ENCODE measurements at regions not wholly inside any gene's neighbourhood (a gene's known extent, or its start where the extent isn't known, plus 50 kb on each side); places are given as distances from the start of the nearest gene placed in this dataset.

DNA sequence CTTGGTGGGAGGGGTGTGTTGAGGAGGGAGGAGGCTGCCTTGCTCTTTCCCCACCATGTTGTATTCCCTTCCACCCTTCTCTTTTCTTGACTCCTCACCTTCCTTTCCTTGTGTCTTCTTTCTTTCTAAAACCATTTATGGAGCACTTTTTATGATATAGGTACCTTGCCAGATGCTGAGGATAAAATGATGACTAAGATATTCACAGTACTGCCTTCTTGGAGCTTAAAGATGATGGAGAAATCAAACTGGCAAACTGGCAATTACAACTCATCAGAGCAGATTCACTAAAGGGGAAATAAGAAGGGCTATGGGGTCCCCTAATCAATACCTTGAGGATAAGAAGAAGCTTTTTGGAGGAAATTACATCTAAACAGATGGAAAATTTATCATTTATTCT lies 273.2 kb upstream of the MEF2C start:
- Mint-ChIP-seq H3K4me1 (no peaks in the 10 kb centered on the region), H3K27me3 (no peaks in the 10 kb centered on the region), H3K4me3 (no peak overlapping the region), H3K27ac (no peak overlapping the region), H3K9me3 (no peaks in the 10 kb centered on the region), H3K36me3 (no peaks in the 10 kb centered on the region)
- DNase-seq: no peak

GRCh38 chr5:89147031-89147430 lies 264.0 kb upstream of the MEF2C start:
- no peaks in the 10 kb centered on the region for H3K36me3 Mint-ChIP-seq
- no peak overlapping the region for H3K27ac Mint-ChIP-seq
- H3K9me3 Mint-ChIP-seq: no peaks in the 10 kb centered on the region
- H3K27me3 Mint-ChIP-seq: no peaks in the 10 kb centered on the region
- DNase-seq: no peak
- no peaks in the 10 kb centered on the region for H3K4me1 Mint-ChIP-seq
- H3K4me3 Mint-ChIP-seq: no peak overlapping the region

GRCh38 chr5:89137148-89137547 lies 254.2 kb upstream of the MEF2C start:
- Mint-ChIP-seq H3K4me3 (no peak overlapping the region), H3K36me3 (no peaks in the 10 kb centered on the region), H3K27ac (no peak overlapping the region), H3K27me3 (no peaks in the 10 kb centered on the region), H3K4me1 (no peaks in the 10 kb centered on the region), H3K9me3 (no peaks in the 10 kb centered on the region)
- DNase-seq: no peak

DNA sequence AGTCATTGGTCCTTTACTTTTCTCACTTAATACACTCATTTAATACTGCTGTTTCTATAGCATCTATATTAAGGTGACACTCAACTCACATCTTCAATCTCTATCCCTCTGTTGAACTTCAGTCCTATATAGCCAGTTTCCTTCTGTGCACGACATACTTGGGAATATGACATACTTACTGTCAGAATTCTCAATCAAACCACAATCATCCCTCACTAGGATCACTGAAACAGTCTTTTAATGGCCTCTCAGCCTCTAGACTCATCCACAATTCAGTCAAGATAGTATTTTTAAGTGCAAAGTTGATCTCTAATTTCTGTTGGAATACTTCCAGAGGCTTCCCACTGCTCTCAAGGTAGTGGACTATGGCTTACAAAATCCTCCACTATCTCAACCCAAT lies 251.0 kb upstream of the MEF2C start:
- DNase-seq: no peak
- Mint-ChIP-seq H3K36me3 (no peaks in the 10 kb centered on the region), H3K9me3 (no peaks in the 10 kb centered on the region), H3K4me3 (no peak overlapping the region), H3K4me1 (no peaks in the 10 kb centered on the region), H3K27ac (no peak overlapping the region), H3K27me3 (no peaks in the 10 kb centered on the region)

DNA sequence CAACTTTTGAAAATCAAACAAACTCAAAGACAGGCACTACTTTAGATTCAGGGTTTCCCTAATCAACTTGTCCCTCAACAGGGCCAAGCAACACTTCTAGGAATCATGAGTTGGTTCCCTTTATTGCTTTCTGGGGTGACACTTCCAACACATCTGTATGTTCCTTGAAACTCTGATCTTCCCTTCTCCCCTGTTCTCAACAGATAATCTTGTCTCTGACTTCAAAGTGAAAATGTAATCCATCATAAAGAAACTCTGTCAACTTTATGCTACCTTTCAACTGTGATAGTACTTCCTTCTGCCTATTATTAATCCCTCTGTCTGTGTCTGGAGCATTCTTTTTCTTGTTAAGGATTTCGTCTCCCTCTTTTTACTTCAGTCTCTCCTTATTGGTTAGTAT lies 250.1 kb upstream of the MEF2C start:
- Mint-ChIP-seq H3K9me3 (no peaks in the 10 kb centered on the region), H3K4me3 (no peak overlapping the region), H3K4me1 (peaks cover 3% of the 10 kb centered on the region), H3K27me3 (no peaks in the 10 kb centered on the region), H3K36me3 (no peaks in the 10 kb centered on the region), H3K27ac (no peak overlapping the region)
- DNase-seq: no peak

- DNase-seq: no peak
- H3K4me3 Mint-ChIP-seq: no peak overlapping the region
- H3K9me3 Mint-ChIP-seq: no peaks in the 10 kb centered on the region
- H3K27ac Mint-ChIP-seq: no peak overlapping the region
- no peaks in the 10 kb centered on the region for H3K27me3 Mint-ChIP-seq
- no peaks in the 10 kb centered on the region for H3K36me3 Mint-ChIP-seq
- peaks cover 3% of the 10 kb centered on the region for H3K4me1 Mint-ChIP-seq
Measured at GRCh38 chr5:89130851-89131250, 247.9 kb upstream of the MEF2C start.

DNA sequence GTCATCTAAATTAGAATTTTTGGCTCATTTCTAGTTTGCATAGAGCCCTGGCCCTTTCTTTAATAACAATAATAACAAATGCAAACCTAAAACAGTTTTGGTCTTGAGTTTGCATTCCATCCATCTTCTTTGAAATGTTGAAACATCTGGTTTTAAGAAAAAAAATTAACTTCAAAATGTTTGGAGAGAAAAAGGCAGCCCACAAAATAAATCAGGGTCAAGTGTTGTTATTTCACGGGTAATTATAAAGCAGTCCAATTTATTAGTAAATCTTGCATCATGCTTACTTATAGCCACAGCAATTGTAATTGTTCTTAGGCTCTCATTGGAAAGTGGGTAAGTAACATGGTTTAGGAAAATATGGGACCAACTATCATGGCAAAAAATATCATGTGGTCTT lies 247.0 kb upstream of the MEF2C start:
- Mint-ChIP-seq H3K4me1 (peaks cover 3% of the 10 kb centered on the region), H3K9me3 (no peaks in the 10 kb centered on the region), H3K4me3 (no peak overlapping the region), H3K27ac (no peak overlapping the region), H3K36me3 (no peaks in the 10 kb centered on the region), H3K27me3 (no peaks in the 10 kb centered on the region)
- DNase-seq: no peak

- no peaks in the 10 kb centered on the region for H3K27me3 Mint-ChIP-seq
- DNase-seq: no peak
- no peaks in the 10 kb centered on the region for H3K36me3 Mint-ChIP-seq
- H3K4me3 Mint-ChIP-seq: no peak overlapping the region
- no peaks in the 10 kb centered on the region for H3K9me3 Mint-ChIP-seq
- peaks cover 3% of the 10 kb centered on the region for H3K4me1 Mint-ChIP-seq
- no peak overlapping the region for H3K27ac Mint-ChIP-seq
Measured at GRCh38 chr5:89128906-89129625, 246.1 kb upstream of the MEF2C start.

GRCh38 chr5:89128092-89128491 lies 245.1 kb upstream of the MEF2C start:
- Mint-ChIP-seq H3K4me3 (no peak overlapping the region), H3K4me1 (peaks cover 3% of the 10 kb centered on the region), H3K9me3 (no peaks in the 10 kb centered on the region), H3K36me3 (no peaks in the 10 kb centered on the region), H3K27ac (no peak overlapping the region), H3K27me3 (no peaks in the 10 kb centered on the region)
- DNase-seq: no peak

GRCh38 chr5:89127191-89127590 lies 244.2 kb upstream of the MEF2C start:
- Mint-ChIP-seq H3K27ac (no peak overlapping the region), H3K4me1 (peaks cover 3% of the 10 kb centered on the region), H3K4me3 (no peak overlapping the region), H3K9me3 (no peaks in the 10 kb centered on the region), H3K27me3 (no peaks in the 10 kb centered on the region), H3K36me3 (no peaks in the 10 kb centered on the region)
- no peak for DNase-seq

DNA sequence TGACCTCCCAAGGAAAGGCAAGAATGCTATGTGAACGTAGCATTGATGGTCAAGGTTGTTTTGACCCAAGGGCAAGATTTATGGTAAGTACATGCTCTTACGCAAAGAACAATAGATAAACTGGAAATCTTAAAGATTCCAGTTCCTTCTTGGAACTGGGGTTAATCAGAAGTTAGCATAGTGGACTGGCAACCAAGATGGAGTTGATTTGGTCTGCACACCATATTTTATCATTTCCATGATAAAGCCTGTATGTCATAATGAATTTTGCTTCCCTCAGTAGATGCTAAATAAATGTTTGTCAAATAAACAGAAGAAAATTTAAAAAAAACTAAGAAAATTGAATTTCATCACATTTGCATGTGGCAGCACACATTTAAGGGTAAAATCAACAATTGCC lies 242.4 kb upstream of the MEF2C start:
- H3K4me3 Mint-ChIP-seq: no peak overlapping the region
- H3K27me3 Mint-ChIP-seq: no peaks in the 10 kb centered on the region
- H3K36me3 Mint-ChIP-seq: no peaks in the 10 kb centered on the region
- no peaks in the 10 kb centered on the region for H3K9me3 Mint-ChIP-seq
- DNase-seq: no peak
- H3K4me1 Mint-ChIP-seq: peaks cover 3% of the 10 kb centered on the region
- no peak overlapping the region for H3K27ac Mint-ChIP-seq

GRCh38 chr5:89123581-89123980 lies 240.6 kb upstream of the MEF2C start:
- no peaks in the 10 kb centered on the region for H3K9me3 Mint-ChIP-seq
- no peak for DNase-seq
- peaks cover 3% of the 10 kb centered on the region for H3K4me1 Mint-ChIP-seq
- no peaks in the 10 kb centered on the region for H3K36me3 Mint-ChIP-seq
- H3K4me3 Mint-ChIP-seq: no peak overlapping the region
- no peaks in the 10 kb centered on the region for H3K27me3 Mint-ChIP-seq
- no peak overlapping the region for H3K27ac Mint-ChIP-seq

DNA sequence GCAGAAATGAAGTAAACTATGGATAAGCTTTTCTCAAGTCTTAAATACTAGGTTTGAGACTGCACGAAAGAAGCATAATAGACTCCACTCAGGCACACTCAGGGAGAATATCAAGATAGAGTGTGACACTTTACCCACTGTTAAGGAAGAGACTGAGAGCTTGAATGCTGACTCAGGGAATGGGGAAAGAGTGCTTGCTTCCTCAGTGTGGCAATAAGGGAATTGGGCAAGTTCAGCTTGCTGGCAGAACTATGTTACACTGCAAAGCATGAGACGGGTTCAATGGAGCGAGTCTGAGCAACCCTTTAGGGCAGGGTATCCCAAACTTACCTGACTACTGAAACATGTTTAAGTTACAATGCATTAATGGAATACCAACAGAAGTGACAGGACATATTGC lies 237.7 kb upstream of the MEF2C start:
- Mint-ChIP-seq H3K4me1 (no peaks in the 10 kb centered on the region), H3K27me3 (no peaks in the 10 kb centered on the region), H3K27ac (no peak overlapping the region), H3K9me3 (no peaks in the 10 kb centered on the region), H3K36me3 (no peaks in the 10 kb centered on the region), H3K4me3 (no peak overlapping the region)
- DNase-seq: no peak

DNA sequence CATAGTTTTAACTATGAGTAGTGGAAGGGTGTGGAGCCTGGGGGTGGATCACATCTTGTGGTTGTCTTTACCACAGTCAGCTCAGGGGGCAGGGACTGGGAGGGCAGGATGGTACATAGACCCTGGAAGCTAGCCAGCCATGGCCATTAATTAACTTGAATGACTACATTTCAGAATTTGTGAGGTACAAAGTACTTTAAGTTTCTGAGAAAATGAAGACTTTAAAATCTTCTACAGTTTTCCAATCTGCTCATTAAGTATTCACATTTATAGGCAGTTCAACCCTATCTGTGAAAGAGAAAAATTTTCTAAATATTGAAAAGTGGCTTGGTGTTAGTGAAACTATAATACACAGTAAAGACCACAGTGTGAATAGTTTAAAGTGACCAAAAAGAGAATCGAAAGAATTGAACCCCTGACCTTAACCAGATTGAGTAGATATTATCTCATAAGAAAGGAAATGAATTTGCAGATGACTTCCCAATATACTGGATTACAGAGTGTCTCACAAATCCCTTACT lies 234.2 kb upstream of the MEF2C start:
- Mint-ChIP-seq H3K27ac (no peak overlapping the region), H3K4me3 (no peak overlapping the region), H3K36me3 (no peaks in the 10 kb centered on the region), H3K4me1 (no peaks in the 10 kb centered on the region), H3K9me3 (no peaks in the 10 kb centered on the region), H3K27me3 (no peaks in the 10 kb centered on the region)
- no peak for DNase-seq

GRCh38 chr5:89110916-89111646 lies 228.1 kb upstream of the MEF2C start:
- H3K36me3 Mint-ChIP-seq: no peaks in the 10 kb centered on the region
- H3K27ac Mint-ChIP-seq: no peak overlapping the region
- peaks cover 2% of the 10 kb centered on the region for H3K9me3 Mint-ChIP-seq
- no peak for DNase-seq
- no peaks in the 10 kb centered on the region for H3K27me3 Mint-ChIP-seq
- H3K4me3 Mint-ChIP-seq: no peak overlapping the region
- no peaks in the 10 kb centered on the region for H3K4me1 Mint-ChIP-seq

DNA sequence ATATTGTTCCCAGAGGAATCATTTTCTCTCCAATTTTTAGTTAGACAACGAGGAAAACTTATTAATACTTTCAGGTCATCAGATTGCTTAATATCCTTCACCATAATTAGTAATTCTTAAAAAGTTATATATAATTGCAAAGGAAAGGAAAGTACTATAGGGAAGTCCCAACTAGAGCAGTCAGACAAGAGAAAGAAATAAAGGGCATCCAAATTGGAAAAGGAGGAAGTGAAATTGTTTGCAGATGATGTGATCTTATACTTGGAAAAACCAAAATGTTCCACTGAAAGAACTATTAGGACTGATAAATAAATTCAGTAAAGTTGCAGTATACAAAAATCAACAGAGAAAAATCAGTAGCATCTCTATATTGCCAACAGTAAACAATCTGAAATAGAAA lies 223.5 kb upstream of the MEF2C start:
- no peaks in the 10 kb centered on the region for H3K4me1 Mint-ChIP-seq
- no peak overlapping the region for H3K4me3 Mint-ChIP-seq
- no peak overlapping the region for H3K27ac Mint-ChIP-seq
- H3K9me3 Mint-ChIP-seq: peaks cover 2% of the 10 kb centered on the region
- no peak for DNase-seq
- no peaks in the 10 kb centered on the region for H3K36me3 Mint-ChIP-seq
- peaks cover 4% of the 10 kb centered on the region for H3K27me3 Mint-ChIP-seq
